Tibial nerve (tissue), 4 donors: ENCODE measurements at regions not wholly inside any gene's neighbourhood (a gene's known extent, or its start where the extent isn't known, plus 50 kb on each side); places are given as distances from the start of the nearest gene placed in this dataset.

Experiments
- CTCF ChIP-seq, 5 experiments: fragments of 200-600 bp in 3 of 5; fragments of 450-650 bp in 2 of 5; sonication (generic) in 3 of 5; IDR thresholded peaks; one replicate each; pipeline ENCODE4 v1.5.1; 2016 to 2019; ENCODE audit warnings: antibody characterized with exemption in 5 of 5, mild to moderate bottlenecking in 3 of 5, moderate library complexity in 2 of 5
- EP300 ChIP-seq, 2 donors: sonication (generic); formaldehyde crosslinking; IDR thresholded peaks; one replicate each; pipeline ENCODE4 v1.6.1; 2017; ENCODE audit warnings: antibody characterized with exemption in 2 of 2, mild to moderate bottlenecking in 1 of 2
- POLR2A ChIP-seq, 2 donors: fragments of 450-650 bp; IDR thresholded peaks; one replicate each; pipeline ENCODE4 v1.6.1; 2017; ENCODE audit warnings: antibody characterized with exemption in 2 of 2, mild to moderate bottlenecking in 2 of 2, moderate library complexity in 2 of 2

- TF ChIP-seq CTCF (IDR thresholded peaks at IDR 0.05) (no peak), POLR2A (IDR thresholded peaks at IDR 0.05) (no peak), EP300 (IDR thresholded peaks at IDR 0.05) (no peak)
Observed at GRCh38 chr4:179071131-179071530, 1628.9 kb upstream of the AGA start.
